CD14-positive monocyte (primary cell): ENCODE measurements at regions not wholly inside any gene's neighbourhood (a gene's known extent, or its start where the extent isn't known, plus 50 kb on each side); places are given as distances from the start of the nearest gene placed in this dataset.

ENCODE experiments used
- DNase-seq, 3 donors: peaks; one replicate each; pipeline ENCODE4 v3.0.0-alpha.2; 2011 to 2022
- H2AFZ ChIP-seq: 2 replicates; pipeline ENCODE4 v1.6.0; 2012; ENCODE audit warnings: mild to moderate bottlenecking, low read depth, low read length, inconsistent platforms; ENCODE audit not compliant: insufficient read depth, poor library complexity, severe bottlenecking
- H3K27ac ChIP-seq, 2 donors: 1 replicate in 1 of 2; 2 replicates in 1 of 2; pipeline ENCODE4 v1.5.1; 2012 to 2013; ENCODE audit warnings: low read length in 2 of 2, control low read depth in 1 of 2, inconsistent platforms in 1 of 2, low read depth in 1 of 2, mild to moderate bottlenecking in 1 of 2
- H3K27me3 ChIP-seq, 2 donors: one replicate each; pipeline versions ENCODE4 v1.6.0 to v1.6.1; 2011 to 2013; ENCODE audit warnings: low read length in 2 of 2; ENCODE audit not compliant: control insufficient read depth in 2 of 2, insufficient read depth in 2 of 2
- H3K36me3 ChIP-seq, 2 donors: replicated peaks in 1 of 2; 1 replicate in 1 of 2; 2 replicates in 1 of 2; pipeline versions ENCODE4 v1.5.1 to v1.6.1; 2012 to 2013; ENCODE audit warnings: low read length in 2 of 2, control low read depth in 1 of 2, inconsistent platforms in 1 of 2, mild to moderate bottlenecking in 1 of 2; ENCODE audit not compliant: insufficient read depth in 2 of 2, control insufficient read depth in 1 of 2
- H3K4me1 ChIP-seq, 2 donors: 1 replicate in 1 of 2; 2 replicates in 1 of 2; pipeline versions ENCODE4 v1.5.1 to v1.6.1; 2012 to 2013; ENCODE audit warnings: low read length in 2 of 2, control low read depth in 1 of 2, inconsistent platforms in 1 of 2, mild to moderate bottlenecking in 1 of 2, moderate library complexity in 1 of 2; ENCODE audit not compliant: insufficient read depth in 2 of 2, control insufficient read depth in 1 of 2
- H3K4me2 ChIP-seq: replicated peaks from 2 replicates; pipeline ENCODE3; 2012; ENCODE audit warnings: low read length, moderate library complexity, mild to moderate bottlenecking; ENCODE audit not compliant: poor library complexity, severe bottlenecking; ENCODE audit errors: extremely low read depth
- H3K4me3 ChIP-seq, 3 experiments: fragments of 200-600 bp in 1 of 3; sonication (generic) in 1 of 3; replicated peaks in 1 of 3; 1 replicate in 2 of 3; 2 replicates in 1 of 3; pipeline ENCODE4 v1.5.1; 2011 to 2013; ENCODE audit warnings: low read length in 3 of 3, mild to moderate bottlenecking in 3 of 3, control low read depth in 2 of 3, low read depth in 2 of 3, inconsistent platforms in 1 of 3, moderate library complexity in 1 of 3
- H3K79me2 ChIP-seq: 2 replicates; pipeline ENCODE4 v1.6.0; 2012; ENCODE audit warnings: mild to moderate bottlenecking, control low read depth, inconsistent platforms, low read length, moderate library complexity; ENCODE audit not compliant: insufficient read depth
- H3K9ac ChIP-seq: 2 replicates; pipeline ENCODE4 v1.6.0; 2017; ENCODE audit warnings: low read length, mild to moderate bottlenecking; ENCODE audit not compliant: insufficient read depth, poor library complexity, severe bottlenecking
- H3K9me3 ChIP-seq, 2 donors: replicated peaks in 1 of 2; 1 replicate in 1 of 2; 2 replicates in 1 of 2; pipeline versions ENCODE4 v1.5.1 to v1.6.1; 2012 to 2013; ENCODE audit warnings: low read length in 2 of 2, control low read depth in 1 of 2; ENCODE audit not compliant: control insufficient read depth in 1 of 2, insufficient read depth in 1 of 2
- H4K20me1 ChIP-seq: 2 replicates; pipeline ENCODE4 v1.6.0; 2012; ENCODE audit warnings: mild to moderate bottlenecking, low read length, control low read depth, moderate library complexity; ENCODE audit not compliant: insufficient read depth
- H3K27ac Mint-ChIP-seq, 7 donors: one replicate each; pipeline ENCODE4 v1.8.0; 2020; ENCODE audit warnings: mild to moderate bottlenecking in 7 of 7, mixed read lengths in 7 of 7, moderate library complexity in 6 of 7, inconsistent platforms in 2 of 7
- H3K27me3 Mint-ChIP-seq, 3 donors: one replicate each; pipeline ENCODE4 v1.8.0; 2021 to 2022; ENCODE audit warnings: low read depth in 3 of 3, mild to moderate bottlenecking in 3 of 3, mixed read lengths in 3 of 3, moderate library complexity in 3 of 3, inconsistent platforms in 1 of 3
- H3K36me3 Mint-ChIP-seq, 2 donors: one replicate each; pipeline ENCODE4 v1.8.0; 2020; ENCODE audit warnings: mixed read lengths in 2 of 2, inconsistent platforms in 1 of 2, mild to moderate bottlenecking in 1 of 2
- H3K4me1 Mint-ChIP-seq: one replicate; pipeline ENCODE4 v1.8.0; 2020; ENCODE audit warnings: mild to moderate bottlenecking, mixed read lengths
- H3K4me3 Mint-ChIP-seq, 2 donors: one replicate each; pipeline ENCODE4 v1.8.0; 2020; ENCODE audit warnings: mild to moderate bottlenecking in 2 of 2, mixed read lengths in 2 of 2, moderate library complexity in 1 of 2
- H3K9me3 Mint-ChIP-seq, 7 donors: one replicate each; pipeline ENCODE4 v1.8.0; 2020 to 2022; ENCODE audit warnings: mixed read lengths in 7 of 7, mild to moderate bottlenecking in 6 of 7, moderate library complexity in 6 of 7, inconsistent platforms in 2 of 7
- CTCF ChIP-seq: fragments of 200-600 bp; IDR thresholded peaks from one replicate; pipeline ENCODE4 v1.8.0; 2022; ENCODE audit warnings: antibody characterized with exemption, mild to moderate bottlenecking
- WGBS: methylation state at CpG from one replicate; pipeline ENCODE4 v1.1.5; 2013; ENCODE audit warnings: missing lambda C conversion rate; ENCODE audit not compliant: insufficient coverage; 5-methylcytosine and 5-hydroxymethylcytosine counted together
- intact Hi-C, 2 donors: fragments of 100-400 bp; cut with micrococcal nuclease; formaldehyde crosslinking; loops; one replicate each; pipeline versions ENCODE4 v1.15.0 to v1.15.1; 2023

- Histone ChIP-seq H3K4me2 (no peak overlapping the region), H4K20me1 (no peaks in the 10 kb centered on the region), H3K36me3 (no peaks in the 10 kb centered on the region), H3K79me2 (no peaks in the 10 kb centered on the region), H3K27me3 (peaks cover 0 to 29% of the 10 kb centered on the region in 2 donors), H3K4me1 (no peaks in the 10 kb centered on the region), H3K4me3 (no peak overlapping the region), H3K9me3 (peaks cover 0 to 5% of the 10 kb centered on the region in 2 donors), H2AFZ (no peak overlapping the region), H3K27ac (no peak overlapping the region), H3K9ac (no peak overlapping the region)
- no peak overlapping the region for H3K4me3 Mint-ChIP-seq
- intact Hi-C loops: no loop called here
- DNase-seq: no peak
- no peaks in the 10 kb centered on the region for H3K36me3 Mint-ChIP-seq
- 10% methylated on average over 66 of the region's 66 CpGs for WGBS
- TF ChIP-seq CTCF: no peak
- H3K27me3 Mint-ChIP-seq: peaks cover 23 to 39% (median 25%) of the 10 kb centered on the region in 3 donors
- peaks cover 0 to 5% (median 3%) of the 10 kb centered on the region in 7 donors for H3K9me3 Mint-ChIP-seq
- H3K4me1 Mint-ChIP-seq: no peaks in the 10 kb centered on the region
- no peak overlapping the region for H3K27ac Mint-ChIP-seq
These were observed 85.6 kb downstream of the ALG10 start for GRCh38 chr12:34107781-34108404.

- H3K4me3 Mint-ChIP-seq: peak overlapping the region in 1 of 2 donors; percentile 49
- H3K79me2 ChIP-seq: no peaks in the 10 kb centered on the region
- H4K20me1 ChIP-seq: no peaks in the 10 kb centered on the region
- DNase-seq: no peak
- no peaks in the 10 kb centered on the region for H3K36me3 ChIP-seq
- H3K9me3 Mint-ChIP-seq: peaks cover 0 to 5% (median 3%) of the 10 kb centered on the region in 7 donors
- H3K36me3 Mint-ChIP-seq: no peaks in the 10 kb centered on the region
- H3K27me3 Mint-ChIP-seq: peaks cover 23 to 41% (median 25%) of the 10 kb centered on the region in 3 donors
- H3K9ac ChIP-seq: no peak overlapping the region
- no peak overlapping the region for H2AFZ ChIP-seq
- TF ChIP-seq CTCF: no peak
- no peaks in the 10 kb centered on the region for H3K4me1 Mint-ChIP-seq
- no peaks in the 10 kb centered on the region for H3K4me1 ChIP-seq
- no peak overlapping the region for H3K4me2 ChIP-seq
- no peak overlapping the region for H3K27ac Mint-ChIP-seq
- WGBS: 34% methylated on average over 23 of the region's 24 CpGs
- intact Hi-C loops: no loop called here
- H3K9me3 ChIP-seq: peaks cover 0 to 5% of the 10 kb centered on the region in 2 donors
- peaks cover 0 to 29% of the 10 kb centered on the region in 2 donors for H3K27me3 ChIP-seq
- H3K4me3 ChIP-seq: no peak overlapping the region
- H3K27ac ChIP-seq: no peak overlapping the region
These were observed 86.1 kb downstream of the ALG10 start for GRCh38 chr12:34108405-34108803.
